DMS114 treated with DMSO at 0.1 percent for 48 hours (cell line): ENCODE measurements at regions not wholly inside any gene's neighbourhood (a gene's known extent, or its start where the extent isn't known, plus 50 kb on each side); places are given as distances from the start of the nearest gene placed in this dataset.
"Not testable (repeated sequence)": the region's sequence is repeated elsewhere in the genome, so short reads cannot be mapped to it uniquely, and the experiment has no call there.

Source experiments
- DNase-seq: peaks from one replicate; lab custom pipeline; 2025; ENCODE audit not compliant: unreplicated experiment; lab: John Stamatoyannopoulos, UW

DNA sequence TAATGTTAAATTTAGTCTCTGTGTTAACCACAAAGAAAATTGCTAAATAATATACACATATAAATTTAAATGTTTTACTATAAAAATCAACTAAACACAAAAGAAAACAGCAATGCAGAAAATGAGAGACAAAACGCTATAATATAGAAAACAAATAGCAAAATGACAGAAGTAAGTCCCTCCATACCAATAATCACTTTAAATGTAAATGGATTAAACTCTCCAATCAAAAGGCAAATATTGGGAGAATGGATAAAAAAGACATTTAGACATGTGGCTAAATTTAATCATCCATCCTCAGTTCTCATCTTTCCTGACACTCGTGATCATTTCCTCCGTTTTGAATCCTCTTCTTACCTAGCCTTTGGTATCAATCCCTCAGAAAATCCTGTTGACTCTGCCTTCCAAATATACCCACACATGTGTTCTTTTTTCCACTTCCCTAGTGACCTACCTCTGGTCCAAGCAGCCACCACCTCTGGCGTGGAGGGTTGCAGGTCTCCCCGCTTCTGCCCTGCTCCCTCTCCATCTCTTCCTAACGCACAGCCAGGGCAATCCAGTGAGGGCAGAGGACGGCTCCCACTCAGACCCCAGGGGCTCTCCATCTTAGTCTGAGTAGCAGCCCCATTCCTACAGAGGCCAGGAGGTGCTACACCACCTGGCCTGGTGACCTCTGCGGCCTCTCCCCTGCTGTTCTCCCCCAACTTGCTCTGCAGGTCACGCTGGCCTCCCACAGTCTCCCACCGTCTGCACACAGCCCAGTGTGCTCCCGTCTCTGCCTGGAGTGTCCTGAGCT lies 149.2 kb downstream of the RNASET2 start:
- DNase-seq: no peak

GRCh38 chr6:166806217-166806838 lies 150.0 kb downstream of the RNASET2 start:
- DNase-seq: no peak

GRCh38 chr6:166803471-166803870 lies 152.9 kb downstream of the RNASET2 start:
- no peak for DNase-seq

DNA sequence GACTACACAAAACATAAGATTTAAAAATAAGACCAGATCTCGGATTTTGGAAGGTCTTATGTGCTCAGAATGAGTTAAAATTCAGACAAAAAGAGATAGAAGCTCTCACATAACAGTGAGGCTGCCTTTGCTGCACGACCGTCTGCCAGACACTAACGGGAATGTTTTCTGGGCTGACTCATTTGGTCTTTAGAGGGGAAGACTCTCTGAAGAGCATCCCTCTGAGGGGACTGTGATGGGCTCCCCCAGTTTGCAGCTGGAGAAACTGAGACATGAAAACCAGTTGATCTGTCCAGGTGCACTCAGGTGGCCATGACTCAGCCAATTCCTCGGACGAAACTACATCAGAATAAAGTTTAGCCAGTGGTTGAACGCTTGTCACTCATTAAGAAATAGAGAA lies 153.9 kb downstream of the RNASET2 start:
- DNase-seq: no peak

DNA sequence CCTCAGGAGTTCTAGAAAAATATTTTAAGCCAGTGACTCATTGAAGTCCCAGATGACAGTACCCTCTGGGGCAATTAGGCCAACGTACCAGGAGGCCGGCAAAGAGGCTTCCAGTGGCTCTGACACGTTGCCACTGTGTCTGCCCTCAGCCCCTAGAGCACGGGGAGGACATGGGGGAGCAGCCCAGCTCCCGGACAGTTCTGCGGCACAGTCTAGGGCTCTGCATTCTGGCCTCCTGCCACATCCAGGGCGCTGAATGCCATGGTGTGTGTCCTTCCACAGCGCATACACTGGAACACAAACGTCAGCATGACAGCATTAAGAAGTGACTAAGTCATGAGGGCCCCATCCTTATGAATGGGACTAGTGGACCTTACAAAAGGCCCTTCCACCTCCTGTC lies 156.2 kb downstream of the RNASET2 start:
- no peak for DNase-seq

- no peak for DNase-seq
Observed at GRCh38 chr6:166798652-166799051, 157.7 kb downstream of the RNASET2 start.

DNA sequence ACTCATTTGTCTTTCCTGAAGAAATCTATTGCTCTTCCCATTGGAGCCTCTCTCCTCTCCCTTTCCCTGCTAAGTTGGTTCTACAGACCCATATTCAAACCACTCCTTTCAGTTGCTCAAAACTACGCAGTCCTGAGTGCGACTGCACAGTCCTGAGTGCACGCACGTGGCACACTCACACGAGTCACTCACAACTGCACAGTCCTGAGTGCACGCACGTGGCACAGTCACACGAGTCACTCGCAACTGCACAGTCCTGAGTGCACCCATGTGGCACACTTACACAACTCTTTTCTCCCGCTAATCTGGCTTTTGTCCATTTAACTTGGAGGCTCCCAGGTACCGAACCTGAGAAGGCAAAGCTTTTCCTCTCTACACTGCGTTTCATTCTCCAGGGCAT lies 159.7 kb downstream of the RNASET2 start:
- no peak for DNase-seq

DNA sequence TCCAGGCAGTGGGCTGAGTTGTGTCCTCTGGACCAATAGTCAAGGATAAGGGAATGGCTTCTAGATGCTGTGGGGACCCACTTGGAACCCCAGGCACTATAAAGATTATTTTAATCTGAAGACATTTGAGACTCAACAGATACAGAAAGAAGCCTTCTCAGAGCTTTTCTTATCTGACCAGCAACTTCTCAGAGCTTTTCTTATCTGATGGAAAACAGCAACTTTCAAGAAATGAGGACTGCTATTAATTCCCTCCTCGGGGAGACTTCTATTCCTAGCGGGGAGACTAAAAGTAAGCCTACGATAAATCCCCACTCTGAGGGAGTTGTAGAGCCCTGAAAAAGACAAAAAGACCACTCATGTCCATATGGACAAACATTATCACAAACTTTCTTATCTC lies 160.5 kb downstream of the RNASET2 start:
- DNase-seq: no peak

DNA sequence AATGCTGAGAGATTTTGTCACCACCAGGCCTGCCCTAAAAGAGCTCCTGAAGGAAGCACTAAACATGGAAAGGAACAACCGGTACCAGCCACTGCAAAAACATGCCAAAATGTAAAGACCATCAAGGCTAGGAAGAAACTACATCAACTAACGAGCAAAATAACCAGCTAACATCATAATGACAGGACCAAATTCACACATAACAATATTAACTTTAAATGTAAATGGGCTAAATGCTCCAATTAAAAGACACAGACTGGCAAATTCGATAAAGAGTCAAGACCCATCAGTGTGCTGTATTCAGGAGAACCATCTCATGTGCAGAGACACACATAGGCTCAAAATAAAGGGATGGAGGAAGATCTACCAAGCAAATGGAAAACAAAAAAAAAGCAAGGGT lies 163.8 kb upstream of the RPS6KA2 start:
- not testable (repeated sequence) for DNase-seq

DNA sequence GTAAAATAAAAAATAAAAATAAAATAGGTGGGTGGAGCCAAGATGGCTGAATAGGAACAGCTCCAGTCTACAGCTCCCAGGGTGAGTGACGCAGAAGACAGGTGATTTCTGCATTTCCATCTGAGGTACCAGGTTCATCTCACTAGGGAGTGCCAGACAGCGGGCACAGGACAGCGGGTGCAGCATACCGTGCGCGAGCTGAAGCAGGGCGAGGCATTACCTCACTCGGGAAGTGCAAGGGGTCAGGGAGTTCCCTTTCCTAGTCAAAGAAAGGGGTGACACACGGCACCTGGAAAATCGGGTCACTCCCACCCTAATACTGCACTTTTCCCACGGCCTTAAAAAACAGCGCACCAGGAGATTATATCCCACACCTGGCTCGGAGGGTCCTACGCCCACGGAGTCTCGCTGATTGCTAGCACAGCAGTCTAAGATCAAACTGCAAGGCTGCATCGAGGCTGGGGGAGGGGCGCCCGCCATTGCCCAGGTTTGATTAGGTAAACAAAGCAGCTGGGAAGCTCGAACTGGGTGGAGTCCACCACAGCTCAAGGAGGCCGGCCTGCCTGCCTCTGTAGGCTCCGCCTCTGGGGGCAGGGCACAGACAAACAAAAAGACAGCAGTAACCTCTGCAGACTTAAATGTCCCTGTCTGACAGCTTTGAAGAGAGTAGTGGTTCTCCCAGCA lies 161.9 kb upstream of the RPS6KA2 start:
- not testable (repeated sequence) for DNase-seq

DNA sequence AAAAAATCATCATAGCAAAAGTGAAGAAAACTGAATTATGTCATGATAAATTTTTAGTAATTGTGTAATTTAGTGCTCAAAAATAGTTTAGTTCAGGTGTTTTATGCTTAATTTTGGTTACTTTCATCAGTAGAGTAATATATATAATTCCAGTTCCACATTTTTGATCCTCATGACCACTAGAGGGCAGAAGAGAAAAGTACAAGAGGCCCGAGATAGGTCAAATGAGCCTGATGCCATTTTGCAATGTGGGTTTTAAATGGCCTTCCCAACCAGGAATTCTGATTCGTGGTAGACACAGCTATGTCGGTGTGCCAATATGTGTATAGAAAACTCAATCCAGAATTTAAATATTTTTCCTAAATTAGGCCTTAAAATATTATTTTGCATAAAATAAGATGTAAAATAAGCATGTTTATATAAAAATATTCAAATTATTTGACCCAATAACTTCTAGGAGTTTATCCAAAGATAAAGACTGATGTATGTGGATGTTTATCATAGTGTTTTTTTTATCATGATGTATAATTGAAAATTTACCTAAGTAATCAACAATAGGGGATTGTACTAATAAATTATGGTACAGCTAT lies 159.7 kb upstream of the RPS6KA2 start:
- peak; percentile 46 for DNase-seq

- no peak for DNase-seq
Observed at GRCh38 chr6:166785131-166785530, 158.1 kb upstream of the RPS6KA2 start.

DNA sequence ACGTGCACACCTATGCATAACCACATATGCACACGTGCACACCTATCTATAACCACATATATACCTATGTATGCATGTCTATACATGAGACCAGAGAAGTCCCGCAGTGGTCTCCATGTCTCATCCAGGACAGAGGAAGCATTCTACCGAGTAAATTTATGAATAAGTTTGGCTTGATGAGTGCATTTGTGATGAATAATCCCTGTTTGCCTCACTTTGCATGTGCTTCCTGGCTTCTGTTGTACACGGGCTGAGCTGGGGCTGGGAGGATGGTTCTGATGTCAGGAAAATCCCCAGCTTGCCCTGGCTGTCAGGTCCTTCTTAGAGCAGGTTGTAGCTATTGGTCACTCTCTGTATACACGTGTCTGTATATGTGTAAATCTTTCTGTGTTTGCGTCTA lies 157.6 kb upstream of the RPS6KA2 start:
- DNase-seq: no peak

- DNase-seq: no peak
Observed at GRCh38 chr6:166782520-166782919, 155.5 kb upstream of the RPS6KA2 start.

DNA sequence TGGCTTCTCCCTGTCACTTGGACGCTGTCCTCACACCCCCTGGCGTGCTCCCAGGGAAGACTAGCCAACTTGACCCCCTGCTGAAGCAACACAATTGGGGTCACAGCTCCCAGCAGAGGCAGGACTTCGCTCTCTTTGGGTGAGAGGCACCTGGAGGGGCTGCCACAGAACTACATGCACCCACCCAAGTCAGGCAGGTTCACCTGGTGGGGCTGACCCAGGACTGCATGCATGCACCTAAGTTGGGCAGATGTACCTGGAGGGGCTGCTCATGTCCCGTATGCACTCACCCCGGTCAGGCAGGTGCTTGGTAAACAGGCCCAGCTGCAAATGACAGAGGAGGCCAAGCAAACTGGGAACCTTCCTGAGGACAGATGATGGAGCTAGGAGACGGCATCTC lies 154.3 kb upstream of the RPS6KA2 start:
- no peak for DNase-seq

DNA sequence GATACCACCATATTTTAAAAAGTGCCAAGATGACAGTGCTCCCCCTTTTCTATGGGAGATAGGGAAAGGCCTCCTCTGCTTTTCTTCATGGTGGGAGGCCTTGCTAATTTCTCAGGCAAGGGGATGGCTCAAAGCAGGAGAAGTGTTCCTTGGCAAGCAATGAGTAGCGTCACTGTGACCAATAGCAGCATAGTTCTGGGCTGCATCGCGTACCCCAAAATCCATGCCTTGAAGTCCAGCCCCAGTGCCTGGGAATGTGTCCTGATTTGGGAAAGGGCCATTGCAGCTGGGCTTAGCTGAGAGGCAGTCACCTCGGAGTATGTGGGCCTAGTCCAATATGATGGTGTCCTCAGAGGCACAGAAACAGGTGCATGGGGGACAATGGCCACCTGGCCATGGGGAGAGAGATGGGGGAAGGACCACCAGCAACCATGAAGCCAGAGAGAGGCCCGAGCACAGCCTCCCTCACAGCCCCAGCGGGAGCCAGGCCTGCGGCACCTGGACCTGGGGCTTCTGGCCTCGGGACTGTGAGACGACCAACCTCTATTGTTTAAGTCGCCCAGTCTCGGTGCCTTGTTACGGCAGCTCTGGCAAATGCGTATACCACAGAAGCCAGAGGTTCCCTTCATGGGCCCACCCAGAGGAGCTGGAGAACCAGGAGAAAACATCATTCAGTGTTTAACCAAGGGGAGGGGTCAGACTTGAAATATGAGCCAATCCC lies 153.1 kb upstream of the RPS6KA2 start:
- DNase-seq: no peak

- DNase-seq: no peak
Observed at GRCh38 chr6:166779381-166779780, 152.3 kb upstream of the RPS6KA2 start.

DNA sequence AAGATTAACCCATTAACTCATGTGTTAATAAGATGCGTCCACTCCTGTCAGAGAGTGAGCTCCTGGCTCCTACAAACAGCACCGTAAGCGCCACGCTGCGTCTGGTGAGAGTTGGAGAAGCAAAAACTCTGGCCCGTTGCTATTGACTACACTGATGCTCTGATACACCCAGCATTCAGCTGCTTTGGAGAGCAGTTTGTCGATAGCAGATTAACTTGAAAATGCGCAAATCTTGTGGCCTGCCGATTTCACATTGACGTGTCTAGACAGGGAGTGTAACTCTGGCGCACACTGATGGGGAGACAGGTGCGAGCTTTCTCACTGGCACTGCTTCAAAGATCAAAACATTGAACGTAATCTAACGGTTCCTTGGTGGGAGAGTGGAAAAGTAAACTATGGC lies 151.7 kb upstream of the RPS6KA2 start:
- DNase-seq: no peak

GRCh38 chr6:166778046-166778445 lies 151.0 kb upstream of the RPS6KA2 start:
- DNase-seq: no peak

DNA sequence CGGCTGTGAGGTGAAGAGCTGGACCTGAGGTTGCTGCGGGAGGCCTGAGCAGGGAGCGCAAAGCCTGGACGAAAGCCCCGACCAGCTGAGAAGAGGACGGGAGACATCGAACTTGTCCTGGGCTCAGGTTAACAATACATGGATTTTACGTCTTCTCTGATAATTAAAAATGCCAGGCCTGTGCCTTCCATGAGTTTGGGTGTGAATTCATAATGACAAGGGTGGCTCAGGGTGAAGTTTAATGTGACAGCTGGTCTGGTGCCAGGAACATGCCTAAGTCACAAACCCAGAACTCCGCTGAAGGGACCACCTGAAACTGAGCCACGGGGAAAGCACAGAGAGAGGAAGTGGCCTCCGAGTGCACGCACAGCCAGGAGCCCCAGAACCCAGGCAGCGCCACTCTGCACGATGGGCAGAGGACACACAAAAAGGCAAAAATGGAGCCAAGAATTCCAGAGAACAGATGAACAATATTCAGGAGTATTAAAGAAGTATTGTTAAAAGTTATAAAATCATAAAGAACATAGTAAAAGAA lies 150.1 kb upstream of the RPS6KA2 start:
- no peak for DNase-seq

- no peak for DNase-seq
Observed at GRCh38 chr6:166776571-166776970, 149.5 kb upstream of the RPS6KA2 start.
